ENCODE measurements at regions not wholly inside any gene's neighbourhood (a gene's known extent, or its start where the extent isn't known, plus 50 kb on each side); places are given as distances from the start of the nearest gene placed in this dataset.

- no peak for DNase-seq
Observed at GRCh38 chr5:8399471-8399870, 530.5 kb downstream of the MTRR start.

DNA sequence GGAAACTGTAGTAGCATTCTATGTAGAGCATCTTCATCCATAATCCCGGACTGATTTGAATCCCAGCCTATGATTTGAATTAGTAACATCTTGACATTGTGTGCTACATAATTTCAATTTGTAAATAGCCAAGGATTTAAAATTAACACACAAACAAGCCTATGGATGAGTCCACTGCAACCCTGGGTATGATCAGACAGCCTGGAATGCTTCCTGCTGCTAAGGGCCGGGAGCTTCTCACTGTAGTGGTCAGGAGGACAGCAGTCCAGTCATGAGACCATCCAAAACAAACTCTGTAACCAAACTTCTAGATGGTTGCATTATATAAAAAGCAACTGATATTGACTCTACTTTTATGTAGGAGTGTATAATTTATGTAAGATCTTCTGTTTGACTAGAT, 539.3 kb downstream of the MTRR start:
- no peak for DNase-seq

DNA sequence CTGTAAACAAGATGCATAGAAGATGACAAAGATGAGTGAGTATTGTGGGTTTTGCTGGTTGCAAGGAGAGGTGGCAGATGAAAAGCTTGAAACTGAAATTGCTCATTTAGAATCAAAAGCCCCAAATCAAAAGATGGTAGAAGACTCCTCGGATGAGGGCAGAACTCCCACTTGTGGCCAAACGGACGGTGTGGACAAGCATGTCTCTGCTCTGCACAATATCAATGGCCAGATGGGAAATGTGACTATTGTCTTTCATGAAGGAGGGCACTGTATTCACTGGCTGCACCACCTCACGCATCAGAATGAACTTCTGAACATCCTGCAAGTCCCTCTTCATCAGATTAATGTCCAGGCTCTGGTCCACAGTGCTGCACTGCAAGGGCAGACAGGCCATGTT, 541.7 kb downstream of the MTRR start:
- no peak for DNase-seq

DNA sequence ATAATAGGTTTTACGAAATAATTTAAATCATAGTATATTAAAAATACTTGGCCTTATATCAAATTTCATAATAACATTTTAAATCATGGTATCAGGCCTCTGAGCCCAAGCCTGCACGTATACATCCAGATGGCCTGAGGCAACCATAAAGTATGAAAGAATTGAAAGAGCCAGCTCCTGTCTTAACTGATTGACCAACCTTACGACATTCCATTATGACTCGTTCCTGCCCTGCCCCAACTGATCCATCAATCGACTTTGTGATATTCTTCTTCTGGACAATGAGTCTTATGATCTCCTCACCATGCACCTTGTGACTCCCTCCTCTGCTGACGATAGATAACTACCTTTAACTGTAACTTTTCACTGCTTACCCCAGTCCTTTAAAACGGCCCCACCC, 545.0 kb downstream of the MTRR start:
- no peak for DNase-seq

DNA sequence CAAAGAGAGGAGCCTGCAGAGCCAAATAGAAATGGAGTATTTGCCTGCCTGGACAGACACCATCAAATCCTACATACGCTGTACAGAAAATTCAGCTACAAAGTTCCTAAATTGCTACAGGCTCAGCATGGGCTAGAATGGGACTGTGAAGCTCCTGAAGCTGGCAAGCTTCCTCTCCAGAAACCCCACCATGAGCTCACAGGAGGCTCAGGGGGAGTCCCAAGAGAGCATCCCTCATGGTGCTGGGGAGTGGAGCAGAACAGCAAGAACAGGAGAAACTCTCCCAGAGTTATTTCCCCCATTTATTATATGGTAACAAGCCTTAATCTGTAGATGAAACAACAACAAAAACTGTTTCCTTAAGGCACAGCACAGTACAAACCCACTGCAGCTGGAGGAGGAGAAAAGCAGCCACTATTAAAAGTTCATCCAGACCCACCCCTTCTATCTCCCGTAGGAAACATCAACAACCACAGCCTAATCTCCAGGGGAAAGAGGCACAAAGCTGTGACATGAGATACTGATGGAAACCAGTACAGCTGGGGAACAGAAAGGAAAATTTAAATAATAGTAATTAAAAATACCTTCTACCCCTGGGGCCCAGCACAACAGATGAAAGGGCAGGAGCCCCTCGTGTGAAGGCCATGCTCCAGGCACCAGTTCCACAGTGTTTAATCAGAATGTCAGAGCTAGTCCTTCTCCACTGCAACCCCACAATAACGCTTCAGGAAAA, 548.5 kb downstream of the MTRR start:
- DNase-seq = no peak

DNA sequence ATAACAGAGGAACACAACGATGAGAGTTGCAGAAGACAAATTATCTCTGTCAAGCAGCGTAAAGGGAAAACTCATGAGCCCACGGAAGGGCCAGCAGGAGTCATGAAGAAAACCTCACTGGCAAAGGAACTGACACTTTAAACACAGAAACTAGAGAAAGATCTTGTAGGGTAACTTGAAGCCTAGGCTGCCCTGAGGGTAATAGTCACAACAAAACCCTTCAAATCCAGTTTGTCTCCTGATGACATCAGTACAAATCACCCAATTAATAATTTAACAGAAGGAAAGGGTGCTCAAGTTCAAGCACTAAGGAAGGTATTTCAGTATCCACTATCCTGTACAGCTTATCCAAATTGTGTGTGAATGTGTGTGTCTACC, 549.1 kb downstream of the MTRR start:
- no peak for DNase-seq

DNA sequence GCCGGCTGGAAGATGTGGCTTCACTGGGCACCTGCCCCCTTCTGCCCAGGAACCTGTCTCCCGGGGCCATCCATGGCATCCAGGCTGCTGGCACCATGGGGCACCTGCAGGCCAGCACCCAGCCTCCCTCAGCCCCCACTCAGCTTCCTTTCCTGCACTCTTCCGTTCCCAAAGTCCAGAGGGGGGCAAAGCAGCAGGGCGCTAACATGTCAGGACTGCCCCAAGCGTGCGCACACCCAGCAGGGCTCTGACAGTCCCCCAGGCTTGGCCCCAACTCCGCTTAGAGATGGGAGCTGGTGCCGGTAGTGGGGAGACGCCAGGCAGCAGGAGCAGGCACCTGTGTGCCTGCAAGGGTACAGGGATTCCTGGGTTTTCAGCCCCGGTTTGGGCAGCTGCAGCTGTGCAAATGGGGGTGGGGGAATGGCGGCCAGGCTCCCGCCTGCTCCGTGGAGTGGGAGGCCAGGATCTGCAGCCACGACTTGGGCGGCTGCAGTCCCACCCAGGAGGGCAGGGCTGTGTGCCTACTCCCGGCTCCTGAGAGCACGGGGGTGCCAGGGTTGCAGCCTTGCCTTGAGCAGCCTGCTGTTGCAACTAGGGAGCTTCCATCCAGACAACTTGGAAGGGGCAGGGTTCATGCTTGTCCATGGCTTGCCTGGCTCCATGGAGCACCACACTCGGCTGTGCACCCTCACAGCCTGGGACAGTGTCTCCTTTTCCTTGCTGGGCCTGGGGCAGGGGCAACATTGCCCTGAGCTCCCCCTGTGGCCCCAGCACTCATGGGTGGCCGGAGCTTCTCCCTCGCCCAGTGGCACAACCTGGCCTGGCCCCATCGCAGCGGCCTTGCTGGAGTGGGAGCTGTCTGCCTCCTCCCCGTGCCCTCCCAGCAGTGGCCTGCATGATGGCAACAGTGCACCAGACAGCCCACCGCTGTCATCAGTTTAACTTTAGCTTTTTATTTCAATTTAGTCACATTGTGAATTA, 561.1 kb downstream of the MTRR start:
- no peak for DNase-seq

DNA sequence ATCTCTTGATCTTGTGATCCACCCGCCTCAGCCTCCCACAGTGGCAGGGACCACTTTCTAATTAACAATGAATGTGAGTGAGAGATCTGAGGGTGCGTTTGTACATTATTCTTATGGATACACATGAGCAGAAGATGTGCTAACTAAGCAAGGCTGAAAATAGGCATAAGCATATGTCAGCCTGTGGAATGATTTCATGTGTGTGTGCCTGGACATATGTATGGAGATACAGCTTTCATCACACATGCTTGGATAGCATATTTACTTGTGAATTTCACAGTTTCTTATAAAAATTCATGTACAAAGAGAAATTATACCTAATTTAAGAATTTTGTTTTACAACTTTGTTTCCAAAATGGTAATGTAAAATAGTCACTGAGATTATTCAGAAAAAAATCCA, 565.6 kb downstream of the MTRR start:
- DNase-seq = no peak

- DNase-seq = peak; percentile 2
Observed at GRCh38 chr5:8436924-8437323, 568.0 kb downstream of the MTRR start.

DNA sequence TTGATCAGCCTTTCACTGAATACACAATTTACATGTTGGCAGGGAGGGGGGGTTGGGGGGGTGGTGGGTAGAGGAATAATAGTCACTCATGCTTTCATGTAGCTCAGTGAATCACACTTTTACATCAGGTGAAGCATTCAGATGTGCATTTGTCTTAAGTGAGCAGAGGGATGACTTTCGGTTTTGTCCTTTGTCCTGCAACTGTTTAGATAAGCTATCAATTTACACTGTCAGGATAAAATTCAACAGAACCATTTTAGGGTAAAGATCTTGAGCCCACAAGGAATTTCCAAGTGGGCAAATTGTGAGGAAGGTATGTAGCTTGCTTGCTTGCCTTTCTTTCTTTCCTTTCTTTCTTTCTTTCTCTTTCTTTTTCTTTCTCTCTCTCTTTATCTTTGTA, 576.2 kb downstream of the MTRR start:
- DNase-seq = no peak

GRCh38 chr5:8446179-8446578, 577.2 kb downstream of the MTRR start:
- no peak for DNase-seq

DNA sequence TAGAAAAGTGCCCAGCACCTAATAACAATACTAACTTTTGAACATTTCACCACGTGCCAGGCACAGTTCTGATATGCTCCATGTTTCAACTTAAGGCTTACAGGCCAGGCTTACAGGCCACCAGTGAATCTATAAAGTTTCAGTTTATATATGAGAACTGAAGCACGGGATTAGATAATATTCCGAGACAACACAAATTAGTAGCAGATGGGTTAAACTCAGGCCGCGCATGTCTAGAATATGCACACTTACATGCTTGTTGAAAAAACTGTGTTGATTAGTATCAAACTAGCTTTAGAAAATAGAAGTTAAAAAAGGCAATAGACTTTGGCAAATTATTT, 587.9 kb downstream of the MTRR start:
- no peak for DNase-seq

- peak; percentile 97 for DNase-seq
Observed at GRCh38 chr5:8457187-8458037, 588.5 kb downstream of the MTRR start.

GRCh38 chr5:8458038-8458383, 589.1 kb downstream of the MTRR start:
- DNase-seq = no peak

- no peak for DNase-seq
Observed at GRCh38 chr5:8461543-8461942, 592.6 kb downstream of the MTRR start.

- DNase-seq = no peak
Observed at GRCh38 chr5:8462565-8462964, 593.6 kb downstream of the MTRR start.

GRCh38 chr5:8470489-8470888, 601.5 kb downstream of the MTRR start:
- DNase-seq = no peak

DNA sequence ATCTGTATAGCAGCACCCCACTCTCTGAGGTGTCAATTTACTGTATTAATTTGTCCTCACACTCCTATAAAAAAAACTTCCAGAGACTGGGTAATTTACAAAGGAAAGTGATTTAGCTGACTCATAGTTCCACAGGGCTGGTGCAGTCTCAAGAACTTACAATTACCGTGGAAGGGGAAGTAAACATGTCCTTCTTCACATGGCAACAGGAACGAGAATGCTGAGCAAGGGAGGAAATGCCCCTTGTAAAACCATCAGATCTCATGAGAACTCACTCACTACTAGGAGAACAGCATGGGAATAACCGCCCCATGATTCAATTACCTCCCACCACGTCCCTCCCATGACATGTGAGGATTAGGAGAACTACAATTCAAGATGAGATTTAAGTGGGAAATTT, 602.6 kb downstream of the MTRR start:
- no peak for DNase-seq

DNA sequence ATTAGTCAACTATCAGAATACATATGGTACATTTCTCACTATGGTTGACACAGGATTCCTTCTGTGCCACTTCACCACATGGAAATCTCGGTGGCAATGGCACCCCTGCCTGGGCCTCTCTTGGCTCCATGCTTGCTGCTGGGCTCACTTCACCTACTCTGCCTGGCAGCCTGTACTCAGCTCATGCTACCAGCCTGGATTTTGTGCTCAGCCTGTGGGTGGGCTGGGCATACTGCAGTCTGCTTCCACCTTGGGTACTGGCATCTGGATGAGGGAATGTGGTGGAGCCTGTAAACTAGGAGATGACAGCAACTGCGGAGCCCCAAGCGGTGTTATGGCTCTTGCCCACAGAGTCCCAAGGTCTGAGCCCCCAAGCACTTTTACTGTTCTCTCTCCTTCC, 604.1 kb downstream of the MTRR start:
- no peak for DNase-seq

- no peak for DNase-seq
Observed at GRCh38 chr5:8473827-8474568, 605.0 kb downstream of the MTRR start.

DNA sequence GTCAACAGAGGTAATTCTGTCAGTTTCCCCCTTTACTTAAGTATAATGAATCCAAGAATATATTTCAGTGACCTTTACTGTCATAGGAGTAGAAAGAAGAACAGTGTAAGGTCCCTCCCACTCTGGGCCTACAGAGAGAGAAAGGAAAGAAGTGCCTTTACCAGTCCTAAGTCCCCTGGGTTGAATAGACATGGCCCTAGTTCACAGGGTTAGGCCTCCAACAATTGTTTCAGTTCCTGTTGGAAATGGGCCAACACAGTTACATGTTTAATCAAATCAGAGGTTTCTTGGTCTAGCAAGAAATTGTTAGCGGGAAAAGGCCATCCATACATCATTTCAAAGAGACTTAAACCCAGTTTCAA, 605.6 kb downstream of the MTRR start:
- DNase-seq = no peak

DNA sequence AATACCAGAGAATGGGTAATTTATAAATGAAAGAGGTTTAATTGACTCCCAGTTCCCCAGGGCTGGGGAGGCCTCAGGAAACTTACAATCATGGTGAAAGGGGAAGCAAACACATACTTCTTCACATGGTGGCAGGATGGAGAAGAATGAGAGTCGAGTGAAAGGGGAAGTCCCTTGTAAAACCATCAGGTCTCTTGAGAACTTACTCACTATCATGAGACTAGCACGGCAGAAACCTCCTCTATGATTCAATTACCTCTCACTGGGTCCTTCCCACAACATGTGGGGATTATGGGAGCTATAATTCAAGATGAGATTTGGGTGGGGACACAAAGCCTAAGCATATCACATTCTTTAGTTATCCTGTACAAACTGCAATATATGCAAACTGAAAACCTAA, 609.4 kb downstream of the MTRR start:
- DNase-seq = no peak

- no peak for DNase-seq
Observed at GRCh38 chr5:8481007-8481406, 612.1 kb downstream of the MTRR start.
